GM12891 (cell line): ENCODE measurements at regions not wholly inside any gene's neighbourhood (a gene's known extent, or its start where the extent isn't known, plus 50 kb on each side); places are given as distances from the start of the nearest gene placed in this dataset.

Experiments
- POLR2A ChIP-seq: IDR thresholded peaks from 2 replicates; pipeline ENCODE4 v1.6.1; 2011; ENCODE audit warnings: low read depth, low read length, control low read depth
- POLR2AphosphoS5 ChIP-seq: IDR thresholded peaks from 2 replicates; pipeline ENCODE4 v1.6.1; 2011; ENCODE audit warnings: low read depth, low read length, control low read depth
- POU2F2 ChIP-seq: IDR thresholded peaks from 2 replicates; pipeline ENCODE4 v1.6.1; 2011; ENCODE audit warnings: low read depth, mild to moderate bottlenecking, control low read depth, low read length, moderate library complexity

GRCh38 chr11:134516529-134516928 is 104.5 kb upstream of the B3GAT1 start:
- TF ChIP-seq POU2F2 (no peak), POLR2AphosphoS5 (no peak), POLR2A (no peak)
